ENCODE measurements at regions not wholly inside any gene's neighbourhood (a gene's known extent, or its start where the extent isn't known, plus 50 kb on each side); places are given as distances from the start of the nearest gene placed in this dataset.
"Not testable (repeated sequence)": the region's sequence is repeated elsewhere in the genome, so short reads cannot be mapped to it uniquely, and the experiment has no call there.

- no peak overlapping the region for H3K4me2 ChIP-seq (ENCODE audit: insufficient read depth, low read length)
- H3K4me3 ChIP-seq (ENCODE audit: low read depth in 1 of 2, low read length in 2 of 2) = no peak overlapping the region
- no peaks in the 10 kb centered on the region for H3K79me2 ChIP-seq (ENCODE audit: insufficient read depth, low read length)
- ATAC-seq (ENCODE audit: insufficient read depth, low read depth) (no peak), DNase-seq (no peak)
- H3K36me3 ChIP-seq (ENCODE audit: insufficient read depth, low read length) = no peaks in the 10 kb centered on the region
- H3K4me1 ChIP-seq (ENCODE audit: insufficient read depth, low read length) = no peaks in the 10 kb centered on the region
- no peak overlapping the region for H3K9ac ChIP-seq (ENCODE audit: low read depth, low read length)
- TF ChIP-seq, protein P1, sequence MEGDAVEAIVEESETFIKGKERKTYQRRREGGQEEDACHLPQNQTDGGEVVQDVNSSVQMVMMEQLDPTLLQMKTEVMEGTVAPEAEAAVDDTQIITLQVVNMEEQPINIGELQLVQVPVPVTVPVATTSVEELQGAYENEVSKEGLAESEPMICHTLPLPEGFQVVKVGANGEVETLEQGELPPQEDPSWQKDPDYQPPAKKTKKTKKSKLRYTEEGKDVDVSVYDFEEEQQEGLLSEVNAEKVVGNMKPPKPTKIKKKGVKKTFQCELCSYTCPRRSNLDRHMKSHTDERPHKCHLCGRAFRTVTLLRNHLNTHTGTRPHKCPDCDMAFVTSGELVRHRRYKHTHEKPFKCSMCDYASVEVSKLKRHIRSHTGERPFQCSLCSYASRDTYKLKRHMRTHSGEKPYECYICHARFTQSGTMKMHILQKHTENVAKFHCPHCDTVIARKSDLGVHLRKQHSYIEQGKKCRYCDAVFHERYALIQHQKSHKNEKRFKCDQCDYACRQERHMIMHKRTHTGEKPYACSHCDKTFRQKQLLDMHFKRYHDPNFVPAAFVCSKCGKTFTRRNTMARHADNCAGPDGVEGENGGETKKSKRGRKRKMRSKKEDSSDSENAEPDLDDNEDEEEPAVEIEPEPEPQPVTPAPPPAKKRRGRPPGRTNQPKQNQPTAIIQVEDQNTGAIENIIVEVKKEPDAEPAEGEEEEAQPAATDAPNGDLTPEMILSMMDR (IDR thresholded peaks at IDR 0.05; ENCODE audit: borderline replicate concordance, extremely low read depth, low read length, poor library complexity, severe bottlenecking) = no peak
- TF ChIP-seq EZH2 (IDR thresholded peaks at IDR 0.05; ENCODE audit: borderline replicate concordance, low read depth, low read length, severe bottlenecking) = no peak
- no peak overlapping the region for H3K27ac ChIP-seq (ENCODE audit: low read length)
- no peaks in the 10 kb centered on the region for H3K27me3 ChIP-seq (ENCODE audit: insufficient read depth, low read length, poor library complexity)
- no peaks in the 10 kb centered on the region for H3K9me3 ChIP-seq (ENCODE audit: insufficient read depth, low read length, severe bottlenecking)
- H2AFZ ChIP-seq (ENCODE audit: low read depth, low read length) = no peak overlapping the region
- H4K20me1 ChIP-seq (ENCODE audit: insufficient read depth, low read length) = no peaks in the 10 kb centered on the region
Observed at GRCh38 chr10:42899036-42899435, 116.4 kb downstream of the BMS1 start.

GRCh38 chr10:42900346-42900745 is 117.8 kb downstream of the BMS1 start:
- H3K4me2 ChIP-seq (ENCODE audit: insufficient read depth, low read length); H3K36me3 ChIP-seq (ENCODE audit: insufficient read depth, low read length); H3K27me3 ChIP-seq (ENCODE audit: insufficient read depth, low read length, poor library complexity); H3K9ac ChIP-seq (ENCODE audit: low read depth, low read length); H3K4me1 ChIP-seq (ENCODE audit: insufficient read depth, low read length); ATAC-seq (ENCODE audit: insufficient read depth, low read depth); DNase-seq; H3K27ac ChIP-seq (ENCODE audit: low read length); H4K20me1 ChIP-seq (ENCODE audit: insufficient read depth, low read length); H3K79me2 ChIP-seq (ENCODE audit: insufficient read depth, low read length); H2AFZ ChIP-seq (ENCODE audit: low read depth, low read length); H3K9me3 ChIP-seq (ENCODE audit: insufficient read depth, low read length, severe bottlenecking); H3K4me3 ChIP-seq (ENCODE audit: low read depth in 1 of 2, low read length in 2 of 2): not testable (repeated sequence)

DNA sequence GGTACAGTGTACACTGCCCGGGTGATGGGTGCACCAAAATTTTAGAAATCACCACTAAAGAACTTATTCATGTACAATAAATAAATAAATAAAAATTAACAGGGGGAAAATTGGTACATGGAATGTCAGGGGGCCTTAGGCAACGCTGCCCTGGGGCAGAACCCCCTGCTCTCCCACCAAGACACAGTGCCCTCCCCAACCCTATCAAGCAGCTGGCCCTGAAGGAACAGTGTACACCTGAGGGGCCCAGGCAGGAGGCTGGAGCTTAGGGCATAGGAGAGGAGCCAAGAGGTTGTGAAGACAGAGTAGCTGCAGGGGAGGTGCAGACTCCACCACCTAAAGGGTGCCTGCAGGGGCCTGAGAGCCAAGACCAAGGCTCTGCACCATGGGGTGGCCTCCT is 128.8 kb downstream of the BMS1 start:
- Histone ChIP-seq H4K20me1 (ENCODE audit: insufficient read depth, low read length) (no peaks in the 10 kb centered on the region), H3K9me3 (ENCODE audit: insufficient read depth, low read length, severe bottlenecking) (no peaks in the 10 kb centered on the region), H3K9ac (ENCODE audit: low read depth, low read length) (no peak overlapping the region), H3K4me2 (ENCODE audit: insufficient read depth, low read length) (no peak overlapping the region), H3K4me1 (ENCODE audit: insufficient read depth, low read length) (no peaks in the 10 kb centered on the region), H3K27me3 (ENCODE audit: insufficient read depth, low read length, poor library complexity) (no peaks in the 10 kb centered on the region), H3K79me2 (ENCODE audit: insufficient read depth, low read length) (no peaks in the 10 kb centered on the region), H3K4me3 (ENCODE audit: low read depth in 1 of 2, low read length in 2 of 2) (no peak overlapping the region), H3K36me3 (ENCODE audit: insufficient read depth, low read length) (no peaks in the 10 kb centered on the region), H2AFZ (ENCODE audit: low read depth, low read length) (no peak overlapping the region), H3K27ac (ENCODE audit: low read length) (no peak overlapping the region)
- ATAC-seq (ENCODE audit: insufficient read depth, low read depth) (no peak), DNase-seq (no peak)
- TF ChIP-seq, protein P1 (IDR thresholded peaks at IDR 0.05; ENCODE audit: borderline replicate concordance, extremely low read depth, low read length, poor library complexity, severe bottlenecking) = no peak
- TF ChIP-seq EZH2 (IDR thresholded peaks at IDR 0.05; ENCODE audit: borderline replicate concordance, low read depth, low read length, severe bottlenecking) = no peak

- H3K27me3 ChIP-seq (ENCODE audit: insufficient read depth, low read length, poor library complexity) = no peaks in the 10 kb centered on the region
- no peak overlapping the region for H3K4me2 ChIP-seq (ENCODE audit: insufficient read depth, low read length)
- H3K4me1 ChIP-seq (ENCODE audit: insufficient read depth, low read length) = no peaks in the 10 kb centered on the region
- DNase-seq (no peak), ATAC-seq (ENCODE audit: insufficient read depth, low read depth) (no peak)
- H3K4me3 ChIP-seq (ENCODE audit: low read depth in 1 of 2, low read length in 2 of 2) = no peak overlapping the region
- no peaks in the 10 kb centered on the region for H3K9me3 ChIP-seq (ENCODE audit: insufficient read depth, low read length, severe bottlenecking)
- no peaks in the 10 kb centered on the region for H3K36me3 ChIP-seq (ENCODE audit: insufficient read depth, low read length)
- no peak overlapping the region for H2AFZ ChIP-seq (ENCODE audit: low read depth, low read length)
- TF ChIP-seq EZH2 (IDR thresholded peaks at IDR 0.05; ENCODE audit: borderline replicate concordance, low read depth, low read length, severe bottlenecking) = no peak
- TF ChIP-seq, protein P1 (IDR thresholded peaks at IDR 0.05; ENCODE audit: borderline replicate concordance, extremely low read depth, low read length, poor library complexity, severe bottlenecking) = no peak
- no peaks in the 10 kb centered on the region for H4K20me1 ChIP-seq (ENCODE audit: insufficient read depth, low read length)
- H3K79me2 ChIP-seq (ENCODE audit: insufficient read depth, low read length) = no peaks in the 10 kb centered on the region
- H3K27ac ChIP-seq (ENCODE audit: low read length) = no peak overlapping the region
- no peak overlapping the region for H3K9ac ChIP-seq (ENCODE audit: low read depth, low read length)
Observed at GRCh38 chr10:42916974-42917373, 134.4 kb downstream of the BMS1 start.

Data from DND-41 (cell line).